NCI-H2227 treated with DMSO at 0.1 percent for 48 hours (cell line): ENCODE measurements at regions not wholly inside any gene's neighbourhood (a gene's known extent, or its start where the extent isn't known, plus 50 kb on each side); places are given as distances from the start of the nearest gene placed in this dataset.

Experiments used
- DNase-seq: peaks from one replicate; lab custom pipeline; 2025; lab: John Stamatoyannopoulos, UW

GRCh38 chr2:133768658-133769435, 200.6 kb upstream of the NCKAP5 start:
- no peak for DNase-seq

- no peak for DNase-seq
Observed at GRCh38 chr2:133773854-133774653, 205.8 kb upstream of the NCKAP5 start.

DNA sequence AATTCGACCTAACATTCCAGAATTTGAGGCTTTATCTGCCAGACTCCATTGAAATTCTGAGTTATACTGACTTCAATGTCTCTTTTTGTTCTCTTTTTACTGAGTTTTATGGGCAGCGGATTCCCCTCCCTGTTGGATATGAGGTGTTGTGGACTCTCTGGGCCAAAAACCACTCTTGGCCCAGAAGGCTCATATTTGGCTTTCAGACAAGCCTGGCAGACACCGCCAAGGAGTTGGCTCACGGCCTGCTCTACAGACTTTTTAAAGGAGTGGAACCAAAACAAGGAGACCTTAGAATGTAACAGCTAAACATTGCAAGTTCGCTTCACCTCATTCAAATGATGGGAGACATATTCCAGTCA, 206.4 kb upstream of the NCKAP5 start:
- no peak for DNase-seq

- no peak for DNase-seq
Observed at GRCh38 chr2:133776936-133777573, 208.8 kb upstream of the NCKAP5 start.

- no peak for DNase-seq
Observed at GRCh38 chr2:133777574-133777960, 209.3 kb upstream of the NCKAP5 start.

GRCh38 chr2:133780099-133780996, 212.1 kb upstream of the NCKAP5 start:
- peak; percentile 90 for DNase-seq

DNA sequence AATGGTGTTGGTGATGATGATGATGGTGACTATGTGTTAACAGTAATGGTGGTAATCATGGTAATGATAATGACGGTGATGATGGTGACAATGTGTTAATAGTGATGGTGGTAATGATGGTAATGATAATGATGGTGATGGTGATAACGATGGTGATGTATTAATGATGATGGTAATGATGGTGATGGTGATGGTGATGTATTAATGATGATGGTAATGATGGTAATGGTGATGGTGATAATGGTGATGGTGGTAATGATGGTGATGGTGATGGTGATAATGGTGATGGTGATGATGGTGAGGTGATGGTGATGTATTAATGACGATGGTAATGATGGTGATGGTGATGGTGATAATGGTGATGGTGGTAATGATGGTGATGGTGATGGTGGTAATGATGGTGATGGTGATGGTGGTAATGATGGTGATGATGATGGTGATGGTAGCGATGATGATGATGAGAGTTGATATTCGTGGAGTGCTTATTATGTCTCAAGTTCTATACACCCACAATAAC, 212.8 kb upstream of the NCKAP5 start:
- DNase-seq, result no peak

GRCh38 chr2:133787207-133787606, 218.9 kb upstream of the NCKAP5 start:
- DNase-seq, result no peak

- no peak for DNase-seq
Observed at GRCh38 chr2:133787651-133788050, 219.4 kb upstream of the NCKAP5 start.

- DNase-seq, result no peak
Observed at GRCh38 chr2:133788386-133788785, 220.1 kb upstream of the NCKAP5 start.

DNA sequence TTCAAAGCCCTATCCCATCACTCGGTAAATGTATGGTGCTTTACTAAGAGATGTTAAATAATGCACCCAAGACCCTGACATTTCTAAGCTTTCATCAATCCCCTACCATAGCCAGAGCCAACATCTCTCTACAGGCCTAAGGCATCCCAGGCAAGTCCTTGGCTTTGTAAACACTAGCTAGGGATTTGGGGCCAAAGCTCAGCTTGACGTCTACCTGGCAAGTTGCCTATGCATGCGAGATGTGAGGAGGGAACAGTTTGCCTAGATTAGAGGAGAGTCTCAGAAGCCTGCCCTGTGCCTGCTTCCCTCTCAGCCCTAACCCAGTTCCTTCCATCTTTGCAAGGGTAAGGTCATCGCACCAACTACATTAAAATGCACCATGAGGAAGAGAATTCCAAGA, 221.5 kb upstream of the NCKAP5 start:
- no peak for DNase-seq

DNA sequence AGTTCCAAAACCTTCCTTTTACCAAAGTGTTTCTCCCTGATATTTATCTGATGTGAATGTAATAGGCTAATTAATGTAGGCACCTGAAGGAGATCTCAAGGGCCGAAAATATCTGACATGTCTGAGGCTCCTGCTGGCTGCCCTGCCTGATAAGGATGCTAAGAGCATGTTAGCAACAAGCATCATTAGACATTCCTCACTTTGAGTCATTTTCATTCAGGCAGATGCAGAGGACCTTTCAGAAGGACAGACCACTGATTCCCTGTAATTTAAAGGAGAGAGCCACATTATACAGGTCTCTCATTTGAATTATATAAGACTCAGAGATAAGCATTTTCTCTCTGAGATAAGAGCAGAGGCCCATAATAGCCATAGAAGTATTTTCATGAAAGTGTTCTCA, 222.4 kb upstream of the NCKAP5 start:
- DNase-seq, result peak; percentile 18

DNA sequence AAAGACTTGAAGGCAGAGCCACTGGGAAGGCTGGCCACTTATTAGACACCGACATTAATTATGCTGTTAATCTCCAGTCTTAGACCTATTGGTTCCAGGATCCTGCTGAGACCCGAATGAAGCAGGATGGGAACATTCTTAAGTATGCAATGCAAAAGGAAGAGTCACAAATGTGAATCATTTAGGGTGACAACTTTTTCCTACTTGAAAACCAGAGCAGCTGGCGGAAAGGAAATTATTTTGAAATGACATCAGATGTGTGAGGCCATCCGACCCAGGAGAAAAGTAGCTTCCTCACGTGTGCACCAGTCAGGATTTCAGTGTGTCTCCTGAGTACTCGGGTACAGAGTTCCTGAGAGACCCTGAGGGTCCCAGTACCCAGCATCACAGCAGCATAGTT, 222.9 kb upstream of the NCKAP5 start:
- DNase-seq, result no peak

DNA sequence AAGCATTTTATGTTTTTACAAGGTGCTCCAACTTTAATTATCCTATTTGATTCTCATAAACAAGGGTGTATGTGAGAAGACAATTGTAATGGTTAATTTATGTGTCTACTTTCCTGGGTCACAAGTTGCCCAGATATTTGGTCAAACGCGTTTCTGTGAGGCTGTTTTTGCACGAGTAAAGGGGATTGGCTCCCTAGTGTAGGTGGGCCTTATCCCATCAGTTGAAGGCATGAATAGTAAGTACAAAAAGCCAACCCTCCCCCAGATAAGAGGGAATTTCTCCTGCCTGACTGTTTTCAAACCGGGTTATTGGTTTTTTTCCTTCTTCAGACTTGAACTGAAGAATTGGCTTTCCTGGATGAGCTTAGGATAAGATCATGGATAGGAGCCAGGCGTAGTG, 224.0 kb upstream of the NCKAP5 start:
- DNase-seq, result no peak

- no peak for DNase-seq
Observed at GRCh38 chr2:133794114-133794513, 225.9 kb upstream of the NCKAP5 start.

GRCh38 chr2:133801946-133802345, 233.7 kb upstream of the NCKAP5 start:
- no peak for DNase-seq

- no peak for DNase-seq
Observed at GRCh38 chr2:133802409-133803039, 234.3 kb upstream of the NCKAP5 start.

GRCh38 chr2:133806564-133806963, 238.3 kb upstream of the NCKAP5 start:
- no peak for DNase-seq

- no peak for DNase-seq
Observed at GRCh38 chr2:133809485-133809884, 241.2 kb upstream of the NCKAP5 start.

GRCh38 chr2:133810559-133810958, 242.3 kb upstream of the NCKAP5 start:
- no peak for DNase-seq

DNA sequence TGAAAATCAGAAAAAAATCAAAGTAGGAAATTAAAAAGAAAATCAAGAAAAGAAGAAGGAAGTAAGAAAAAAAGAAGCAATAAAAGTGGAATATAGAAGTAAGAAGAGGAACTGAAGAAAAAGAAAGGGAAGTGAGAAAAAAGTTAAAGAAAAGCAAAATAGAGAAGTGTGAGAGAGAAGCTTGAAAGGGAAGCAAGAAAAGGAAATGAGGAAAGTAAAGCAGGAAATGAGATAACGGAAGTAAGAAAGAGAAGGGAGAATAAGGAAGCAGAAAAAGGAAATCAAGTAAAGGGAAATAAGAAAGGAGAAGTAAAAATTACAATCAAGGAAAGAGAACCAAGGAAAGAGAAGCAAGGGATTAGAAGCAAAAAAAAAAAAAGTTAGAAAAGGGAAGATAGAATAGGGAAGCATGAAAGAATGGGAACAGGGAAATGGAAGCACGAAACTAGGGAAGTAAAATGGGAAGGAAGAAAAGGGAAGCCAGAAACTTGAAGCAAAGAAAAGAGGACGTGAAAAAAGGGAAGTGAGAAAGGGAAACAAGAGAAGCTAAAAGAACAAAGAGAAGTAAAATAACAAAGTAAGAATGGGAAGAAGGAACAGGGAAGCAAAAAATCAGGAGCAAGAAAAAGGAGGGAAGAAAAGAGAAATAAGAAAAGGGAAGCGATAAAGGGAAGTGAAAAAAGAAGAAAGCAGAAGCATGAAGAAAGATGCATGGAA, 243.3 kb upstream of the NCKAP5 start:
- no peak for DNase-seq
